ENCODE measurements at regions not wholly inside any gene's neighbourhood (a gene's known extent, or its start where the extent isn't known, plus 50 kb on each side); places are given as distances from the start of the nearest gene placed in this dataset.

DNA sequence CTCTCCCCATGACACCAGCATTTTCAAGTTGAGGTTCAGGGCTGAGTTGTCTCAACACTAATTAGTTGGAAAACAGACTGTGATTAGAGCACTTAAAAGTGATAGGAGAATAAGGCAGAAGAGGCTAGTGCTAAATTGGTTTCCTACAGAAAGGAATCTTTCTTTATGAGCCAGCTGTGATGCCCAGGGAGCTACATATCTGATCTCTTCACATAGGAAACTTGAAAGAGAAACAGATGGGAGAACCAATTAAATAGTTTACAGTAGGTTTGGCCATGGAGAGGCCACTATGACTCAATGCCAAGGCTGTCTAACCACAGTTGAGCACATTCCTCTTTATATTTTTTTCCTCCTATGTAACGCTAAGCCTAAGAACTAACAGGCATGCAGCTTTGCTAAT is 418.3 kb upstream of the CYRIA start:
- Histone ChIP-seq H3K36me3 (ENCODE audit: insufficient read depth, low read length) (no peaks in the 10 kb centered on the region), H3K4me3 (ENCODE audit: low read length) (no peak overlapping the region), H2AFZ (ENCODE audit: low read depth, low read length) (no peak overlapping the region), H3K9ac (ENCODE audit: low read length) (no peak overlapping the region), H3K27ac (ENCODE audit: low read length) (no peak overlapping the region), H3F3A (ENCODE audit: insufficient read depth, low read length, poor library complexity, severe bottlenecking) (no peaks in the 10 kb centered on the region), H3K9me2 (ENCODE audit: insufficient read depth, low read length) (no peaks in the 10 kb centered on the region), H4K20me1 (ENCODE audit: insufficient read depth) (no peaks in the 10 kb centered on the region), H3K27me3 (ENCODE audit: insufficient read depth, low read depth, low read length) (no peaks in the 10 kb centered on the region), H3K79me2 (replicated peaks; ENCODE audit: insufficient read depth, low read length) (no peaks in the 10 kb centered on the region), H3K4me2 (ENCODE audit: low read length) (no peak overlapping the region), H3K9me3 (ENCODE audit: low read length) (no peaks in the 10 kb centered on the region)
- TF ChIP-seq RAD21 (conservative IDR thresholded peaks at IDR 0.05), result no peak
- no peak for TF ChIP-seq SMC3 (conservative IDR thresholded peaks at IDR 0.05; ENCODE audit: poor library complexity)

DNA sequence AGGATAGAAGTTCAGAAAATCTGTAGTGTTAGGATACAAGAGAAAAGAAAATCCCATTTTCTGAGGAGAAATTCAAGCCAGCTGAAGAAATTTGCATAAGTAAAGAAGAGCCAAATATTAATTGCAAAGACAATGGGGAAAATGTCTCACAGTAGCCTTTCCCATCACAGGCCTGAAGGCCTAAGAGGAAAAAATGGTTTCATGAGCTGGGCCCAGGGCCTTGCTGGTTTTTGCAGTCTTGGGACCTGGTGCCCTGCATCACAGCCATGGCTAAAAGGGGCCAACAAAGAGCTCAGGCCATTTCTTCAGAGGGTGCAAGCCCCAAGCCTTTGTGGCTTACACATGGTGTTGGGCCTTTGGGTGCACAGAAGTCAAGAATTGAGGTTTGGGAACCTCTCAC is 413.6 kb upstream of the CYRIA start:
- H3K4me2 ChIP-seq (ENCODE audit: low read length), result no peak overlapping the region
- TF ChIP-seq, protein P1, sequence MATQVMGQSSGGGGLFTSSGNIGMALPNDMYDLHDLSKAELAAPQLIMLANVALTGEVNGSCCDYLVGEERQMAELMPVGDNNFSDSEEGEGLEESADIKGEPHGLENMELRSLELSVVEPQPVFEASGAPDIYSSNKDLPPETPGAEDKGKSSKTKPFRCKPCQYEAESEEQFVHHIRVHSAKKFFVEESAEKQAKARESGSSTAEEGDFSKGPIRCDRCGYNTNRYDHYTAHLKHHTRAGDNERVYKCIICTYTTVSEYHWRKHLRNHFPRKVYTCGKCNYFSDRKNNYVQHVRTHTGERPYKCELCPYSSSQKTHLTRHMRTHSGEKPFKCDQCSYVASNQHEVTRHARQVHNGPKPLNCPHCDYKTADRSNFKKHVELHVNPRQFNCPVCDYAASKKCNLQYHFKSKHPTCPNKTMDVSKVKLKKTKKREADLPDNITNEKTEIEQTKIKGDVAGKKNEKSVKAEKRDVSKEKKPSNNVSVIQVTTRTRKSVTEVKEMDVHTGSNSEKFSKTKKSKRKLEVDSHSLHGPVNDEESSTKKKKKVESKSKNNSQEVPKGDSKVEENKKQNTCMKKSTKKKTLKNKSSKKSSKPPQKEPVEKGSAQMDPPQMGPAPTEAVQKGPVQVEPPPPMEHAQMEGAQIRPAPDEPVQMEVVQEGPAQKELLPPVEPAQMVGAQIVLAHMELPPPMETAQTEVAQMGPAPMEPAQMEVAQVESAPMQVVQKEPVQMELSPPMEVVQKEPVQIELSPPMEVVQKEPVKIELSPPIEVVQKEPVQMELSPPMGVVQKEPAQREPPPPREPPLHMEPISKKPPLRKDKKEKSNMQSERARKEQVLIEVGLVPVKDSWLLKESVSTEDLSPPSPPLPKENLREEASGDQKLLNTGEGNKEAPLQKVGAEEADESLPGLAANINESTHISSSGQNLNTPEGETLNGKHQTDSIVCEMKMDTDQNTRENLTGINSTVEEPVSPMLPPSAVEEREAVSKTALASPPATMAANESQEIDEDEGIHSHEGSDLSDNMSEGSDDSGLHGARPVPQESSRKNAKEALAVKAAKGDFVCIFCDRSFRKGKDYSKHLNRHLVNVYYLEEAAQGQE (IDR thresholded peaks at IDR 0.05; ENCODE audit: borderline replicate concordance), result no peak
- no peak for TF ChIP-seq TAF1 (IDR thresholded peaks at IDR 0.05; ENCODE audit: low read depth)
- TF ChIP-seq EP300 (conservative IDR thresholded peaks at IDR 0.05; ENCODE audit: poor library complexity, severe bottlenecking), result no peak
- TF ChIP-seq SMC3 (conservative IDR thresholded peaks at IDR 0.05; ENCODE audit: poor library complexity), result no peak
- TF ChIP-seq RAD21 (conservative IDR thresholded peaks at IDR 0.05), result no peak

DNA sequence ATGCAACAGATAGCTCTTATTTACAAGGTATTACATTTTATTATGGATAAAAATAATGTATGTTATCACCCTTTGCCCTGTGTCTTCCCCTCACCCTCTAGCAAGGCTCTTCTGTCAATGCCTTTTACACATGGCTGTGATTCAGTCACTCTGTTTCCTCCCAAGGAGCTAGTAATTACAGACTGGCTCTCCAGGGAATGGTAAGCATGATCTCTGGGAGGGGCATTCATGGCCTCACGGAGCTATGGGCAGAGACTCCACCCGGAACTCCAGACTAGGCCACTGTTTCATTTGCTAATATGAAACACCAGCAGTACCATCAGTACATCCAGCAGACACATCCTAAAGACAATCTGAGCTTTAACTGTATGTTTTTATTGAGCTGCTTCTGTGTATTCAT is 410.9 kb upstream of the CYRIA start:
- no peak overlapping the region for H3K4me2 ChIP-seq (ENCODE audit: low read length)
- no peak overlapping the region for H3K27ac ChIP-seq (ENCODE audit: low read length)
- no peaks in the 10 kb centered on the region for H3F3A ChIP-seq (ENCODE audit: insufficient read depth, low read length, poor library complexity, severe bottlenecking)
- H3K9me3 ChIP-seq (ENCODE audit: low read length), result no peaks in the 10 kb centered on the region
- no peaks in the 10 kb centered on the region for H3K9me2 ChIP-seq (ENCODE audit: insufficient read depth, low read length)
- no peaks in the 10 kb centered on the region for H3K36me3 ChIP-seq (ENCODE audit: insufficient read depth, low read length)
- TF ChIP-seq, protein P2, sequence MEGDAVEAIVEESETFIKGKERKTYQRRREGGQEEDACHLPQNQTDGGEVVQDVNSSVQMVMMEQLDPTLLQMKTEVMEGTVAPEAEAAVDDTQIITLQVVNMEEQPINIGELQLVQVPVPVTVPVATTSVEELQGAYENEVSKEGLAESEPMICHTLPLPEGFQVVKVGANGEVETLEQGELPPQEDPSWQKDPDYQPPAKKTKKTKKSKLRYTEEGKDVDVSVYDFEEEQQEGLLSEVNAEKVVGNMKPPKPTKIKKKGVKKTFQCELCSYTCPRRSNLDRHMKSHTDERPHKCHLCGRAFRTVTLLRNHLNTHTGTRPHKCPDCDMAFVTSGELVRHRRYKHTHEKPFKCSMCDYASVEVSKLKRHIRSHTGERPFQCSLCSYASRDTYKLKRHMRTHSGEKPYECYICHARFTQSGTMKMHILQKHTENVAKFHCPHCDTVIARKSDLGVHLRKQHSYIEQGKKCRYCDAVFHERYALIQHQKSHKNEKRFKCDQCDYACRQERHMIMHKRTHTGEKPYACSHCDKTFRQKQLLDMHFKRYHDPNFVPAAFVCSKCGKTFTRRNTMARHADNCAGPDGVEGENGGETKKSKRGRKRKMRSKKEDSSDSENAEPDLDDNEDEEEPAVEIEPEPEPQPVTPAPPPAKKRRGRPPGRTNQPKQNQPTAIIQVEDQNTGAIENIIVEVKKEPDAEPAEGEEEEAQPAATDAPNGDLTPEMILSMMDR (IDR thresholded peaks at IDR 0.05; ENCODE audit: poor library complexity, severe bottlenecking), result no peak
- no peak for TF ChIP-seq MXI1 (conservative IDR thresholded peaks at IDR 0.05; ENCODE audit: poor library complexity, severe bottlenecking)
- TF ChIP-seq, protein P1 (IDR thresholded peaks at IDR 0.05; ENCODE audit: borderline replicate concordance), result no peak
- no peak for TF ChIP-seq EZH2 (IDR thresholded peaks at IDR 0.05; ENCODE audit: borderline replicate concordance, insufficient read depth, low read length, poor library complexity, severe bottlenecking)
- TF ChIP-seq RAD21 (conservative IDR thresholded peaks at IDR 0.05), result no peak
- H3K9ac ChIP-seq (ENCODE audit: low read length), result no peak overlapping the region
- no peaks in the 10 kb centered on the region for H3K27me3 ChIP-seq (ENCODE audit: insufficient read depth, low read depth, low read length)
- no peak overlapping the region for H2AFZ ChIP-seq (ENCODE audit: low read depth, low read length)
- H3K79me2 ChIP-seq (replicated peaks; ENCODE audit: insufficient read depth, low read length), result no peaks in the 10 kb centered on the region
- H4K20me1 ChIP-seq (ENCODE audit: insufficient read depth), result no peaks in the 10 kb centered on the region
- H3K4me3 ChIP-seq (ENCODE audit: low read length), result no peak overlapping the region

More for the DNA sequence above, 413.6 kb upstream of the CYRIA start:
- Histone ChIP-seq H3K36me3 (ENCODE audit: insufficient read depth, low read length) (no peaks in the 10 kb centered on the region), H3K27ac (ENCODE audit: low read length) (no peak overlapping the region), H2AFZ (ENCODE audit: low read depth, low read length) (no peak overlapping the region), H3K4me3 (ENCODE audit: low read length) (no peak overlapping the region), H3F3A (ENCODE audit: insufficient read depth, low read length, poor library complexity, severe bottlenecking) (no peaks in the 10 kb centered on the region), H4K20me1 (ENCODE audit: insufficient read depth) (no peaks in the 10 kb centered on the region), H3K27me3 (ENCODE audit: insufficient read depth, low read depth, low read length) (no peaks in the 10 kb centered on the region), H3K79me2 (replicated peaks; ENCODE audit: insufficient read depth, low read length) (no peaks in the 10 kb centered on the region), H3K9ac (ENCODE audit: low read length) (no peak overlapping the region), H3K9me3 (ENCODE audit: low read length) (no peaks in the 10 kb centered on the region), H3K9me2 (ENCODE audit: insufficient read depth, low read length) (no peaks in the 10 kb centered on the region)

Measured in neural cell (in vitro differentiated cells).